HFFc6 (cell line): ENCODE measurements at regions not wholly inside any gene's neighbourhood (a gene's known extent, or its start where the extent isn't known, plus 50 kb on each side); places are given as distances from the start of the nearest gene placed in this dataset.

ENCODE experiments used
- DNase-seq: peaks from one replicate; pipeline ENCODE4 v3.0.0-alpha.2; 2018
- H3K27ac Mint-ChIP-seq: 2 replicates; pipeline ENCODE4 v1.8.0; 2020; ENCODE audit warnings: mild to moderate bottlenecking, mixed read lengths
- H3K27me3 Mint-ChIP-seq: 2 replicates; pipeline ENCODE4 v1.8.0; 2021; ENCODE audit warnings: mild to moderate bottlenecking, moderate library complexity, mixed read lengths; ENCODE audit not compliant: insufficient read depth
- H3K36me3 Mint-ChIP-seq: 2 replicates; pipeline ENCODE4 v1.8.0; 2021; ENCODE audit warnings: low read depth, mixed read lengths
- H3K4me1 Mint-ChIP-seq: 2 replicates; pipeline ENCODE4 v1.8.0; 2020; ENCODE audit warnings: low read depth, mixed read lengths
- H3K4me3 Mint-ChIP-seq: 2 replicates; pipeline ENCODE4 v1.8.0; 2020; ENCODE audit warnings: mild to moderate bottlenecking, moderate library complexity, mixed read lengths
- H3K9me3 Mint-ChIP-seq: 2 replicates; pipeline ENCODE4 v1.8.0; 2020; ENCODE audit warnings: mild to moderate bottlenecking, mixed read lengths
- TF ChIP-seq, protein P1 (sequence below): fragments of 200-600 bp; sonication (generic); IDR thresholded peaks from 2 replicates; pipeline ENCODE4 v1.5.0; 2021; ENCODE audit warnings: antibody characterized with exemption, mild to moderate bottlenecking

DNA sequence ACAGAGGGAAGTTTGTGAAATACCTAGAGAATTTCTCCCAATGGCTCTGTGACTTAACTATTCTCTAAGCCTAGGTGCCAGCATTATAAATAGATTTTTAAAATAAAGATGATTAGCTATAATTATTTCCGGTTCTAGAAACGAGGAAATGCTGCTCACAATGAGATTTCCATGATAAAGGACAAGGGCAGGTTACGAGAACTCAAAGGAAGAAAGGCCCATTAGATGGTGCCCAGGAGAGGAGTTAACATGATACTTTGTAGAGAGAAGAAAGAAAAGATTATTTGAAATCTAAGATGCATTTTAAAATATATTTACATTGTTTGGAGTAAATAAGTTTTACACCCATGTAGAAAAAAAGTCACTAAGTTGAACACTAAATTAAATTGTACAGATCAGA is 538.3 kb upstream of the PTGER4 start:
- H3K9me3 Mint-ChIP-seq: peaks cover 5% of the 10 kb centered on the region
- H3K27ac Mint-ChIP-seq: no peak overlapping the region
- no peak overlapping the region for H3K4me3 Mint-ChIP-seq
- no peak for DNase-seq
- H3K36me3 Mint-ChIP-seq: no peaks in the 10 kb centered on the region
- TF ChIP-seq, protein P1, sequence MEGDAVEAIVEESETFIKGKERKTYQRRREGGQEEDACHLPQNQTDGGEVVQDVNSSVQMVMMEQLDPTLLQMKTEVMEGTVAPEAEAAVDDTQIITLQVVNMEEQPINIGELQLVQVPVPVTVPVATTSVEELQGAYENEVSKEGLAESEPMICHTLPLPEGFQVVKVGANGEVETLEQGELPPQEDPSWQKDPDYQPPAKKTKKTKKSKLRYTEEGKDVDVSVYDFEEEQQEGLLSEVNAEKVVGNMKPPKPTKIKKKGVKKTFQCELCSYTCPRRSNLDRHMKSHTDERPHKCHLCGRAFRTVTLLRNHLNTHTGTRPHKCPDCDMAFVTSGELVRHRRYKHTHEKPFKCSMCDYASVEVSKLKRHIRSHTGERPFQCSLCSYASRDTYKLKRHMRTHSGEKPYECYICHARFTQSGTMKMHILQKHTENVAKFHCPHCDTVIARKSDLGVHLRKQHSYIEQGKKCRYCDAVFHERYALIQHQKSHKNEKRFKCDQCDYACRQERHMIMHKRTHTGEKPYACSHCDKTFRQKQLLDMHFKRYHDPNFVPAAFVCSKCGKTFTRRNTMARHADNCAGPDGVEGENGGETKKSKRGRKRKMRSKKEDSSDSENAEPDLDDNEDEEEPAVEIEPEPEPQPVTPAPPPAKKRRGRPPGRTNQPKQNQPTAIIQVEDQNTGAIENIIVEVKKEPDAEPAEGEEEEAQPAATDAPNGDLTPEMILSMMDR: no peak
- H3K4me1 Mint-ChIP-seq: no peaks in the 10 kb centered on the region
- H3K27me3 Mint-ChIP-seq: peaks cover 2% of the 10 kb centered on the region

DNA sequence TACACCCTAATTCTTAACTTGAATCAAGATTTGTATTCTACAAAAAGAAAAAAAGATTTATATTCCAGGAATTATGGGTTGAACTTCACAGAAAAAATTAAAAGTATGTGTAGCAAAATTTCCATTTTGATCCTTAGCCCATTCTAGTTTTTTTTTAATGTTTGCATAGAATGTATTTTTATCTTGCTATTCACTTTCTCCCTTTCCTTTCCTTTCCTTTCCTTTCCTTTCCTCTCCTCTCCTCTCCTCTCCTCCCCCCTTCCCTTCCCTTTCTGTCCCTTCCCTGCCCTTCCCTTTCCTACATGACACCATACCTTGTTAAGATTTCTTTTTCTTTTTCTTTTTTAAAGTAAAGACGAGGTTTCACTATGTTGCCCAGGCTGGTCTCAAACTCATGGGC is 542.5 kb upstream of the PTGER4 start:
- Mint-ChIP-seq H3K4me3 (no peak overlapping the region), H3K27ac (no peak overlapping the region), H3K9me3 (no peaks in the 10 kb centered on the region), H3K27me3 (peaks cover 1% of the 10 kb centered on the region; the same call in 1 of the 2 replicates), H3K4me1 (no peaks in the 10 kb centered on the region), H3K36me3 (no peaks in the 10 kb centered on the region)
- TF ChIP-seq, protein P1: no peak
- DNase-seq: no peak

DNA sequence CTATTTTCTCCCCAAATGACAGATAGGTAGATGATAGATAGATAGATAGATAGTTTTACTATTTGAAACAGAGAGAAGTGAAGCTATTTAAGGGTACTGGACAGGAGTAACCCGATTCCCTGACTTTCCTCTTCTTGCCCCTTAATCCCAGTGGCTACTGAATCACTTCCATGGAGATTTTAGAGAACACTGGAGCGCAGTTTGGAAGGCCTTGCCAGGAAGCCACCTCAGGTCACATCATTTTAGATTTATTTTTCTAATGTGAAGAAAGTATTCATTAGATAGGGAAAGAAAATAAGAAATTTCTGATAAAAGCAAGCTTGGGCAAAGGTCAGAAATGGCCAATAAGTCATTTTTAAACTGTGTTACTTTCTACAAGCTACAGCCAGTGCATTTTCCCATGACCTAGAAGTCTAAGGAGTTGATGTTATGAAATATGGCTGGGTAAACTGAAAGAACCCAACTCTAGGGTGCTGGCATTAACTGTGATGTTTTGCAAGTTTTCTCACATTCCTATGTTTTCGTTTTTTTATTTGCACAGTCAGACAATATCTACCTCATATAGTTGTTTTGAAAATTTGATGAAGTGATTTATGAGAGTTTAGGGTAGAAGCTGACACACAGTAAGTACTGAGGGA is 544.7 kb upstream of the PTGER4 start:
- Mint-ChIP-seq H3K4me3 (no peak overlapping the region), H3K27me3 (peaks cover 3% of the 10 kb centered on the region), H3K27ac (no peak overlapping the region), H3K9me3 (no peaks in the 10 kb centered on the region), H3K36me3 (no peaks in the 10 kb centered on the region), H3K4me1 (no peaks in the 10 kb centered on the region)
- no peak for DNase-seq
- TF ChIP-seq, protein P1: no peak

DNA sequence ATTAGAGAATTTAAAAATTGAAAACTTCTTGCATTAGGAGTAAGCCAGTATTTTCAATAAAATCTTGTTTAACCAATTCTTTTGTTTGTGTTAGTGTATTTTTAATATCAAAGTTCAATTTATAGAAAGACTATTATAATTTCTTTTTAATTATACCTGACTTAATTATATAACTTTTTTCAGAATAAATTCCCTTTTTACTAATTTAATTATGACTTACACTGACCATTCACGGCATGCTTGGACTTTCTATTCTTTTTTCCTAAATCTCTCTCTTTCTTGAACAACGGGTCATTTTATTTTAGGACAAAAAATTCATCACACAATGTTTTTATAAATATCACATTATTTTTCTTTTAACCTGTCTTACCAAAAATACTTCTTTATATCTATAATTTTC is 555.3 kb upstream of the PTGER4 start:
- Mint-ChIP-seq H3K4me3 (no peak overlapping the region), H3K9me3 (peaks cover 49% of the 10 kb centered on the region), H3K36me3 (peaks cover 7% of the 10 kb centered on the region; the same call in 1 of the 2 replicates), H3K27me3 (peaks cover 1% of the 10 kb centered on the region), H3K4me1 (no peaks in the 10 kb centered on the region), H3K27ac (no peak overlapping the region)
- TF ChIP-seq, protein P1: no peak
- no peak for DNase-seq

DNA sequence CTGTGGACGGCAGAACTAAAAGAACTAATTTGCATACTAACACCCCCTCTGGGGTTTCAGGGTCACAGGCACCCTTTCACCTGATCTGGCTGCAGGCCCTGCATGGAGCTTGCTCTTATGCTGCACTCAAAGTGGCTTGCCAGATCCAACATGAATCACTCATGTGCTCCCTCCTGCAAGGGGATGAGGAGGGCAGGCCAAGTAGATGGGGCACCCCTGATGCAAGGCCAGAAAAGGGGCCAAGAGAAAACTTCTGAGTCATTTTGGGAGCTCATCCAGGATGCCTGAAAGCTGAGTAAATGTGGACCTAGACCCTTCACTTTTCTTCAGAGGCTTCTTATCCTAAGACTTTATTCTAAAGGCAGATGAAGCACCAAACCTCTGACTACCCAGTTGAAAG is 558.5 kb upstream of the PTGER4 start:
- Mint-ChIP-seq H3K27me3 (peaks cover 1% of the 10 kb centered on the region), H3K4me1 (no peaks in the 10 kb centered on the region), H3K36me3 (peaks cover 7% of the 10 kb centered on the region; the same call in 1 of the 2 replicates), H3K27ac (no peak overlapping the region), H3K9me3 (peaks cover 34% of the 10 kb centered on the region), H3K4me3 (no peak overlapping the region)
- no peak for DNase-seq
- TF ChIP-seq, protein P1: no peak
